Heart left ventricle (tissue), 13 donors: ENCODE measurements at regions not wholly inside any gene's neighbourhood (a gene's known extent, or its start where the extent isn't known, plus 50 kb on each side); places are given as distances from the start of the nearest gene placed in this dataset.

Source experiments
- CTCF ChIP-seq, 12 donors: fragments of 200-600 bp; sonication (generic) in 4 of 12; IDR thresholded peaks; one replicate each; pipeline versions ENCODE4 v1.5.0 to v1.8.0; 2018 to 2022; ENCODE audit warnings: antibody characterized with exemption in 12 of 12, mild to moderate bottlenecking in 5 of 12
- POLR2A ChIP-seq, 2 donors: fragments of 450-650 bp; IDR thresholded peaks; one replicate each; pipeline ENCODE4 v1.6.1; 2017; ENCODE audit warnings: antibody characterized with exemption in 2 of 2, mild to moderate bottlenecking in 2 of 2, moderate library complexity in 2 of 2
- donor health status: ischemic (EF 13 %, LVEDD 7.1; RV severe dilation, severe dysfunction).
- donor health status: DM: no; HTN: yes; CAD: no.
- donor health status: DM: no; HTN: no; CAD: no.
- donor health status: ischemic (EF 25% LVEDD 6.9; RV normal size, moderate dysfunction).
- donor health status: ischemic (EF 25% LVEDD 5.7; RV mildly dilated, moderate dysfunction).
- donor health status: ischemic (EF 35%, LVEDD 5.7; RV mildly dilated, moderate dysfunction).
- donor health status: nonischemic (EF 11% LVEDD 7.7; RV severe dilation, severe dysfunction).
- donor health status: DM: yes; HTN: yes; CAD: no.
- donor health status: PGD.
- donor health status: ischemic (EF 29% LVEDD 5.4; RV normal size, mild dysfunction).
- donor health status: nonischemic (EF 23%, LVEDD 6.1; RV moderate dilation, normal function).

- TF ChIP-seq CTCF (IDR thresholded peaks at IDR 0.05) (no peak), POLR2A (IDR thresholded peaks at IDR 0.05) (no peak)
Measured at GRCh38 chr6:14997507-14997906, 248.4 kb upstream of the JARID2 start.
